ENCODE measurements at regions not wholly inside any gene's neighbourhood (a gene's known extent, or its start where the extent isn't known, plus 50 kb on each side); places are given as distances from the start of the nearest gene placed in this dataset.

DNA sequence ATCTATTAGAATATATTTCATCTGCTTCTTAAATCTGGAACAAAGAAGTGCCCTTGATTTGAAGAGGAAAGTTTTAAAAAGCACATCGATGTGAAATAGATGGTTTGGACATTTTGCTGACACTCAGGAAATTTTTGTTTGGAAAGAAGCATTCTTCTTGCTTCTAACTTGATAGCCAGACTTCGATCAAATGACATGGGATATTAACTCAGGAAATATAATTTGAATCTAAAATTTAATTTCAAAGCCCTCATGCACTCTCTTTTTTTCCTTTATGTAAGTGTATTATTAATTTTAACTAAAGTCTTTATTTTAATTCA lies 761.2 kb downstream of the VGLL3 start:
- in situ Hi-C loops (cut with MboI; ENCODE audit: low pct_unique_long_range_greater_than_20kb in 2 of 9, low sequenced_read_pairs in 9 of 9, unreplicated experiment in 9 of 9), result no loop called here
- peaks cover 2 to 5% of the 10 kb centered on the region in 2 donors for H3K4me1 ChIP-seq (replicated peaks in 1 of 2)
- no peak overlapping the region for H3K4me3 ChIP-seq
- no peak for ATAC-seq (replicated peaks in 6 of 8)
- H3K27ac ChIP-seq, result no peak overlapping the region
- 0 to 100% (median 88%) methylated on average over 1 to 2 of the region's 2 CpGs for WGBS, 10 experiments

DNA sequence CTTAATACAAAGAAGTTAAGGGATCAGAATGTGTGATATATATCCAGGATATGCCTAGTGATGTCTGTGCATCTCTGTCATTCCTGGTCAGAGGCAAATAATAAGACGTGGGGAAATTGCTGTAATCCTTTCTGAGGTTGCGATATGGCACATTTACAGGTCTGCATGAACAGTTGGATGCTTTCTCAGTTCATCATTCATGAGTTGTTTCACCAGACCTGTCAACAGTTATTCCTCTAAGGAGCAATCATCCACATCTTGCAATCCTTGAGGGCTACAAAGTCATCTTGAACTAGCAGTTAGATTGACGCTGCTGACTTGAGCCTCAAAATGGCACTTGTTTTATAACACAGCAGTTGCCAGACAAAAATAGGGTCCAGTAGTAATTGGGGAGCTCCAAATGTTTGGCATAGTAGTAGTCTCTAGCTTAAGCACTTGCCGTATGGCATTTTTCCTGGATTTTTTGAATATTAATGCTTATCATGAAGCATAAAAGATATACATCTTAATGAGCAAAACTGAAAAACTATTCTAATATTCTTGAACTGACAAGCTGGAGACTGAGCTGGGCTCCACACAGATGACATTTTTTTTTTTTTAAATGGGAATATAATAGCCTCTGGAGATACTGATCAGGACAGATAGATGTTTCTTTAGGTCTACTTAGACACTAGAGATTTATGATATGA lies 761.7 kb downstream of the VGLL3 start:
- Histone ChIP-seq H3K27ac (no peak overlapping the region), H3K4me1 (replicated peaks in 1 of 2) (peaks cover 0 to 3% of the 10 kb centered on the region in 2 donors), H3K4me3 (no peak overlapping the region)
- WGBS, 10 experiments, result 0 to 100% (median 70%) methylated on average over 1 to 3 of the region's 4 CpGs; no CpG with 5 or more reads in 2 of the 10 experiments
- in situ Hi-C loops (cut with MboI; ENCODE audit: low pct_unique_long_range_greater_than_20kb in 2 of 9, low sequenced_read_pairs in 9 of 9, unreplicated experiment in 9 of 9), result no loop called here
- ATAC-seq (replicated peaks in 6 of 8), result peak in 4 of 8 experiments; percentile 25 to 60 (median 59)

DNA sequence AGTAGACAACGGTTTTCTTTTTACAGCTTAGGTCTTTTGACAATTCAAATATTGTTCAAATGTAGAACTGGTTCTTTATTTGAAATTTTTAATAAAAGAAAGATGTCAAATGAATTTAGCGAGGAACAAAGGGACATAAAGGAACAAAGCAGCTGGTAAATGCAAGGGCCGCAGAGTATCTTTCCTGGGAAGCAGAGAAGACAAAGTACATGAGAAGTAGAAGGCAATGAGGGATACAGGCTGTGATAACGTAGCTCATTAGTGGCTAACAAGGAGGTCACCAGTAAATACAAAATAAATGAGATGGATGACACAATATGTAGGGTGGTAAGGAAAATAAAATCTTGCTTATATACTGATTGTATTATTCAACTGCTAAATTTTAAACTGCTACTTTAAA lies 762.8 kb downstream of the VGLL3 start:
- in situ Hi-C loops (cut with MboI; ENCODE audit: low pct_unique_long_range_greater_than_20kb in 2 of 9, low sequenced_read_pairs in 9 of 9, unreplicated experiment in 9 of 9), result no loop called here
- Histone ChIP-seq H3K4me3 (no peak overlapping the region), H3K4me1 (replicated peaks in 1 of 2) (peaks cover 0 to 3% of the 10 kb centered on the region in 2 donors), H3K27ac (no peak overlapping the region)
- ATAC-seq (replicated peaks in 6 of 8), result no peak
- 6 to 67% (median 31%) methylated on average over 1 to 4 of the region's 4 CpGs for WGBS, 10 experiments

DNA sequence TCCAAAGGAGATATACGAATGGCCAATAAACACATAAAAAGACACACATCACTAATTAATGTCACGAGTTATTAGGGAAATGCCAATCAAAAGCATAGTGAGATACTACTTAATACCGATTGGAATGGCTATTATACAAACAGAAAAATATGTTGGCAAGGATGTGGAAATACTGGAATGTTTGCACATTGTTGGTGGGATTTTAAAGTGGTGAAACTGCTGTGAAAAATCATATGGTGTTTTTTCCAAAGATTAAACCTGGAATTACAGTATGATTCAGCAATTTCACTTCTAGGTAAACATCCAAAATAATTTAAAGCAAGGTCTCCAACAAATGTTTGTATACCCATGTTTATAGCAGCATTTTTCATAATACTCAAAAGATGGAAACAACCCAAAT lies 765.5 kb downstream of the VGLL3 start:
- 0 to 97% (median 85%) methylated on average over 2 to 3 of the region's 3 CpGs for WGBS, 10 experiments
- no peak overlapping the region for H3K4me3 ChIP-seq
- in situ Hi-C loops (cut with MboI; ENCODE audit: low pct_unique_long_range_greater_than_20kb in 2 of 9, low sequenced_read_pairs in 9 of 9, unreplicated experiment in 9 of 9), result no loop called here
- peaks cover 0 to 3% of the 10 kb centered on the region in 2 donors for H3K4me1 ChIP-seq (replicated peaks in 1 of 2)
- ATAC-seq (replicated peaks in 6 of 8), result no peak
- H3K27ac ChIP-seq, result no peak overlapping the region

DNA sequence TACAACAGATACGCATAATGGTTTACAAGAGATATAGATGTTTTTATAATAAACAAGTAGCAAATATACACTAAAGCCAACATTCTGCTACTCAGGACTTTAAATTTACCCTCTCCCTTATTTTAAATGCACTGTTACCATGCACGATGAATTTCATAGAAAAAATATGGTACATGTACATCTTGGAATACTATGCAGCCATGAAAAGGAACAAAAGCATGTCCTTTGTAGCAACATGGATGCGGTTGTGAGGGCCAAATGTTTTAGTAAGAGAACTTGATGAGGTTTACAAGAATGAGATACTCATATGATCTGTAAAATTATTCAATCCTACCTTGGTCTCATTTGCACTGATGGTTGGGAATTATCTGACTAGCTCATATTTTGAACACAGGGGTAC lies 769.3 kb downstream of the VGLL3 start:
- Histone ChIP-seq H3K27ac (no peak overlapping the region), H3K4me3 (no peak overlapping the region), H3K4me1 (replicated peaks in 1 of 2) (no peaks in the 10 kb centered on the region)
- 18 to 100% (median 64%) methylated on average over 1 to 3 of the region's 3 CpGs for WGBS, 10 experiments
- no peak for ATAC-seq (replicated peaks in 6 of 8)
- in situ Hi-C loops (cut with MboI; ENCODE audit: low pct_unique_long_range_greater_than_20kb in 2 of 9, low sequenced_read_pairs in 9 of 9, unreplicated experiment in 9 of 9), result no loop called here

DNA sequence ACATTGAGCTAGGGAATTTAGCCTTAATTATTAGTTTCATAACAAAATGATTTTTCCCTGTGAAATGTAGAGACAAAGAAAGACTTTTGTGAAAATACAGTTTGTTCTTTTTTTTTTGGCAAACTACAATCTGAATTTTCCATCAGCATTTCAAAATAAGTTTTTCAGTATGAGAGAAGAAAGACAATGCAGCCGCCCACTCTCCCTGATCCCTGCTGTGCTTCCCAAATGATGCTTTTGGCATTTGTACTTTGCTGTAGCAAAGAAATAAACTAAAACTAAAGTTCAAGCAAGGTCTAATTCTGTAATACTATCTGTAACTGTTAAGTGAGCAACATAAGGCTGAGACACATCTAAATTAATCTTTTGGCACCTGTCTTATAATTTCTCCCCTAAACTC lies 782.2 kb downstream of the VGLL3 start:
- Histone ChIP-seq H3K27ac (no peak overlapping the region), H3K4me3 (no peak overlapping the region), H3K4me1 (replicated peaks in 1 of 2) (no peaks in the 10 kb centered on the region)
- ATAC-seq (replicated peaks in 6 of 8), result no peak
- in situ Hi-C loops (cut with MboI; ENCODE audit: low pct_unique_long_range_greater_than_20kb in 2 of 9, low sequenced_read_pairs in 9 of 9, unreplicated experiment in 9 of 9), result no loop called here
- 0 to 100% (median 67%) methylated on average over 1 of the region's 1 CpG; no CpG with 5 or more reads in 3 of the 10 experiments for WGBS, 10 experiments

DNA sequence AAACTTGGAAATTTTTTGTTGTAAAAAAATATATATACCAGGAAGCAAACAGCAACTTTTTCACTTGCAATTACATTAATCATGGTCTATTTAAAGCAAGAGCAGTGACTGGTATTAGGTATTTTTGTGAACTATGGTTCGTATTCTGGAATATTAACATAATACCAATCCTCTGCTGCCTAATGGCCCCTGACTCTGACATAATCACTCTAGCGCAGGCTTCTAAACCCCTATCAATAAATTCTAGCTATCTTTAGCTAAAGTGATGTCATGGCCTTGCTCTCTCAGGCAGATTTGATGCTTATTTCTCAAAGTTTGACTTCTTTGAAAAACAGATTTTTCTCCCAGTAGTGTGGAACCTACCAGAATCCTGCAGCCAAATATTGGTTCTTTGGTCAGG lies 808.3 kb downstream of the VGLL3 start:
- Histone ChIP-seq H3K27ac (no peak overlapping the region), H3K4me1 (replicated peaks in 1 of 2) (peaks cover 0 to 4% of the 10 kb centered on the region in 2 donors), H3K4me3 (no peak overlapping the region)
- 17 to 88% (median 35%) methylated on average over 1 to 2 of the region's 2 CpGs; no CpG with 5 or more reads in 3 of the 10 experiments for WGBS, 10 experiments
- in situ Hi-C loops (cut with MboI; ENCODE audit: low pct_unique_long_range_greater_than_20kb in 2 of 9, low sequenced_read_pairs in 9 of 9, unreplicated experiment in 9 of 9), result no loop called here
- ATAC-seq (replicated peaks in 6 of 8), result peak in 5 of 8 experiments; percentile 58 to 74 (median 67)

DNA sequence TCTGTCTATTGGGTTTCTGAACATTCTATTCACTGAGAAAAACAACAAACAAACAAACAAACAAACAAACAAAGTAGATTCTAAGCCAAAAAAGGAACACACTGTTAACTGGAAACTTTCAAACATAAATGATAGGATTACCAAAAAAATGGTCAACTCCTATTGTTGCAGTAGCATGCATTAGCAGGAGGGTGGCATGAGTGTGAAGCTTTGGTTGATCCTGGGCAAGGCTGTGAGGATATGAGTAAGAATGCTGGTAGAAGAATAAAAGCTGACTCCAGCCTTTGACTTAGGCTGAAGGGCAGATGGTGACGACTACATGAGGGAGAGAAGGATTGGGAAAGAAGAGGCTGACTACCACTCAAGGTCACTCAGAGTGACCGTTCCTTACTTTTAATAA lies 810.3 kb downstream of the VGLL3 start:
- ATAC-seq (replicated peaks in 6 of 8), result peak in 2 of 8 experiments; percentile 41 to 74
- 0 to 90% (median 57%) methylated on average over 1 to 2 of the region's 2 CpGs; no CpG with 5 or more reads in 1 of the 10 experiments for WGBS, 10 experiments
- in situ Hi-C loops (cut with MboI; ENCODE audit: low pct_unique_long_range_greater_than_20kb in 2 of 9, low sequenced_read_pairs in 9 of 9, unreplicated experiment in 9 of 9), result no loop called here
- Histone ChIP-seq H3K4me3 (no peak overlapping the region), H3K4me1 (replicated peaks in 1 of 2) (peaks cover 10 to 23% of the 10 kb centered on the region in 2 donors), H3K27ac (no peak overlapping the region)

DNA sequence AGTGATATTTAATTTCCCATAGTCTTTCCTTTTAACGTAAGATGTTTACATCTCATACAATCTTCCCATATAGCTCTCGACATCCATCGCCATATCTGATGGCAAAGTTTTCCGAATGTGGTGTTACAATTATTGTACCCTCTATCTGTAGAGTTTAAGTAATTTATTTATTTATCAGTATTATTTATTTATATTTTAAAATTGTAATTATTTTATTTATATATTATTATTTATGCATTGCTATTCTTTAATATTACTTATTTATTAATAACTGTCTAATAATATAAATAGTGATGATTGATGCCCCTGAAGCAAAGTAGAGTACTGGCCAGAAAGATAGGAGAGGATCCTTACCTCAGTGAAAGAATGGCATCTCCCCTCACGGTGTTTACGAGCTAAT lies 812.9 kb downstream of the VGLL3 start:
- H3K4me1 ChIP-seq (replicated peaks in 1 of 2), result peaks cover 10 to 34% of the 10 kb centered on the region in 2 donors
- no peak overlapping the region for H3K4me3 ChIP-seq
- no peak overlapping the region for H3K27ac ChIP-seq
- in situ Hi-C loops (cut with MboI; ENCODE audit: low pct_unique_long_range_greater_than_20kb in 2 of 9, low sequenced_read_pairs in 9 of 9, unreplicated experiment in 9 of 9), result no loop called here
- no peak for ATAC-seq (replicated peaks in 6 of 8)
- 34 to 100% (median 83%) methylated on average over 3 to 6 of the region's 6 CpGs; no CpG with 5 or more reads in 1 of the 10 experiments for WGBS, 10 experiments

DNA sequence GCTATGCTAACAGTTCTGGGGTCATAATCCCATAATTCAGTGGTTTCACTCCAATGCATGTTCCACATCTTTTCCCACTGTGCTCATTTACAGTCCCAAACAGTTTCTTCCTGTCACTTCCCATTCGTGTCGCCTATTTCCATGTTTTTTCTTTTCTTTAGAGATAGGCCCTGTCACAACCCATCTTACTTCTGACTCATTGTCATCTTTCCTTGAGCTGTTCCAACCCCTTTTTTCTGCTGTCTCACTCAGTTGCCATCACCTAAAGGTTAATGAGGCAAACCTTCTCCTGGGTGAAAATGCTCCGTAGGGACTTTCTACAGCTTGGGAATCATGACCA lies 814.5 kb downstream of the VGLL3 start:
- H3K4me1 ChIP-seq (replicated peaks in 1 of 2), result peaks cover 10 to 34% of the 10 kb centered on the region in 2 donors
- WGBS, 10 experiments, result 20 to 83% (median 57%) methylated on average over 1 to 3 of the region's 3 CpGs
- in situ Hi-C loops (cut with MboI; ENCODE audit: low pct_unique_long_range_greater_than_20kb in 2 of 9, low sequenced_read_pairs in 9 of 9, unreplicated experiment in 9 of 9), result no loop called here
- H3K4me3 ChIP-seq, result no peak overlapping the region
- H3K27ac ChIP-seq, result no peak overlapping the region
- peak in 5 of 8 experiments; percentile 48 to 90 (median 80) for ATAC-seq (replicated peaks in 6 of 8)

DNA sequence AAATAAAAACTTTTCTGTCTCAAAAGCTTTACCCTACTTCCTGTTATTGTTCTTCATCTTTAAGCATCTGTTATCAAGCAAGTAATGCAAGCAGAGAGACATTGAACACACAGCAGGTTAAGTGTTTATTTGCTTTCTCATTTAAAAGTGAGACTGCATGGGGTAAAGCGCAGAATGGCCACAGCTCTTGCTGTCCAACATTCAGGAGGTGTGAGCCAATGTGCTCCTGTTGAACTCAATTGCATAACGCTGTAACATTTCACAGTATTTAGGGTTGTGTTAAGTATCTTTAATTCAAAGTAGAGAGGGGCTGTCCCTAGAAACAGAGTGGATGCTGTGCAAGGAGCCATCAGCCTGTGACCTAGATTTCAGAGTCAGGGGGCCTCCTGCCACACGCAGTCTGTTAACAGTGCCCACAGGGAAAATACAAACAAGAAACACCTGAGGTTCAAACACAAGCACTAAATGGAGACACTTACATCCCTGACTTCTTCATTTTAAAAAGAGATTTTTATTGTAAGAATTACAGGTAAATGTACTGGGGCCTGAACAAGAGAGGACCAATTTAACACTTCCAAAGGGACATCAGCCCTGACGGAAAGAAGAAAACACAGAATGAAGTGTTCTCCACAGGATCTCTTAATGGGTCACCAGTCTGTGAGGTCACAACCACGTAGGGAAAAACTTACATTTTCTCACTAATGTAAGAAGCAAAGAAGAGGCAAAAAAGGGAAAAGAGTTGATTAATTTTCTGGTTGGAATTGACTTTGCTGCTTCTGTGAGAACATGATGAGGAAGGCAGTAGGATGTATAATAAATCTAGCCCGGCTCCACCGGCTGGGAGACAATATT lies 815.1 kb downstream of the VGLL3 start:
- Histone ChIP-seq H3K4me3 (no peak overlapping the region), H3K4me1 (replicated peaks in 1 of 2) (peaks cover 10 to 34% of the 10 kb centered on the region in 2 donors), H3K27ac (no peak overlapping the region)
- in situ Hi-C loops (cut with MboI; ENCODE audit: low pct_unique_long_range_greater_than_20kb in 2 of 9, low sequenced_read_pairs in 9 of 9, unreplicated experiment in 9 of 9), result no loop called here
- WGBS, 10 experiments, result 0 to 55% (median 33%) methylated on average over 1 to 6 of the region's 7 CpGs
- ATAC-seq (replicated peaks in 6 of 8), result peak in 5 of 8 experiments; percentile 10 to 40 (median 12)

DNA sequence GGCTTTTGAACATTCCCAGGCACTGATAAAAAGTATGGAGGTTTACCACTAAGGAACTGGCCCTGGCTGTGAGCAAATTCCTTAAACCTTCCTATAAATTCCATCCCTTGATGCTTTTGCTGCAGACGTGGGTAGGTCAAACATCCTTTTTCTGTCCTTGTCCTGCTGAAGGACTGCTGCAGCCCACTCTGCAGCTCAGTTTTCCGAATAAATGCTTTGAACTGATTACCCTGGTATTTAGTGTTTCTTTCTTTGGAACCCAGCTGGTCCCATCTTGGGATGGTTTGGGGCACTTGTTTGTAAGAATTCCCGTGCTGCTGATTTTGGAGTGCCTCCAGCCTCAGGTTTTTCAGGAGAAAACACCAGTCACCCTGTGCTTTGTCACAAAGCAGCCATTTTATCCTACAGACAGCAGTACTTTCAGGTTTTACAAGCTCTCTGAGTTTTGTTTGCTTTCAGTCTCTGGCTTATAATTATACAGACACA lies 815.9 kb downstream of the VGLL3 start:
- Histone ChIP-seq H3K27ac (peak overlapping the region in 1 of 2 donors; percentile 54), H3K4me1 (replicated peaks in 1 of 2) (peaks cover 10 to 34% of the 10 kb centered on the region in 2 donors), H3K4me3 (no peak overlapping the region)
- no peak for ATAC-seq (replicated peaks in 6 of 8)
- in situ Hi-C loops (cut with MboI; ENCODE audit: low pct_unique_long_range_greater_than_20kb in 2 of 9, low sequenced_read_pairs in 9 of 9, unreplicated experiment in 9 of 9), result no loop called here
- 14 to 83% (median 45%) methylated on average over 1 to 3 of the region's 3 CpGs; no CpG with 5 or more reads in 3 of the 10 experiments for WGBS, 10 experiments

DNA sequence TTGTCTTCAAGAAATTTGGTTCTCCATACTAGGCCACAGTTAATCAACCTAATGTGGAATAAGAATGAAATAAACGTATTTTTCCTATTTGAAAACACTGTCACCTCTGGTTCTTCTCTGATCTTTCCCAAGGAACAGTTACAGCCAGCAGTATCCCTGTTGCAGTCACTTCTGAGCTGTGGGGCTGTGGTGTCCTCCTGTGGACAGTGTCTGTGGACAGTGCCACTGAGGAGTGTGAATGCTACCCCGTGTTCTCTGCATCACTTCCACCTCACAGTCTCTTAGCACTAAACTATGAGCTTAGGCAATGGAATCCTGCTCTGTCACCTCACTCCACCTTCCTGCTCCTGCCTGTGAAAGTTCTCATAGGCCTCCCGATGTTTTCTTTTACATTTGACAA lies 817.5 kb downstream of the VGLL3 start:
- in situ Hi-C loops (cut with MboI; ENCODE audit: low pct_unique_long_range_greater_than_20kb in 2 of 9, low sequenced_read_pairs in 9 of 9, unreplicated experiment in 9 of 9), result no loop called here
- WGBS, 10 experiments, result 0 to 100% (median 87%) methylated on average over 1 to 3 of the region's 3 CpGs; no CpG with 5 or more reads in 2 of the 10 experiments
- no peak for ATAC-seq (replicated peaks in 6 of 8)

More for the DNA sequence above, 817.5 kb downstream of the VGLL3 start:
- Histone ChIP-seq H3K4me3 (no peak overlapping the region), H3K4me1 (replicated peaks in 1 of 2) (peaks cover 10 to 34% of the 10 kb centered on the region in 2 donors), H3K27ac (no peak overlapping the region)
